Suppressor macrophage (primary cell): ENCODE measurements at regions not wholly inside any gene's neighbourhood (a gene's known extent, or its start where the extent isn't known, plus 50 kb on each side); places are given as distances from the start of the nearest gene placed in this dataset.
A peak's percentile ranks its signal among the peaks of the same experiment; 100 is the strongest.
"Not testable (repeated sequence)": the region's sequence is repeated elsewhere in the genome, so short reads cannot be mapped to it uniquely, and the experiment has no call there.

Experiments used
- DNase-seq, 4 experiments: peaks; one replicate each; pipeline ENCODE4 v3.0.0-alpha.2; 2020 to 2022

- DNase-seq, result not testable (repeated sequence)
Observed at GRCh38 chr1:239106689-239107088, 279.7 kb upstream of the CHRM3 start.

GRCh38 chr1:239098400-239099037 lies 287.8 kb upstream of the CHRM3 start:
- DNase-seq, result peak; percentile 12 to 43 (median 36)

- no peak for DNase-seq
Observed at GRCh38 chr1:239091537-239091936, 294.8 kb upstream of the CHRM3 start.

GRCh38 chr1:239084459-239085080 lies 301.8 kb upstream of the CHRM3 start:
- DNase-seq, result no peak

GRCh38 chr1:239081947-239082346 lies 304.4 kb upstream of the CHRM3 start:
- not testable (repeated sequence) for DNase-seq

- DNase-seq, result no peak
Observed at GRCh38 chr1:239067480-239067879, 318.9 kb upstream of the CHRM3 start.

GRCh38 chr1:239067058-239067457 lies 319.3 kb upstream of the CHRM3 start:
- no peak for DNase-seq

- no peak for DNase-seq
Observed at GRCh38 chr1:239061770-239062169, 324.6 kb upstream of the CHRM3 start.

- DNase-seq, result no peak
Observed at GRCh38 chr1:239058190-239058589, 328.2 kb upstream of the CHRM3 start.

- no peak for DNase-seq
Observed at GRCh38 chr1:239056940-239057339, 329.4 kb upstream of the CHRM3 start.

GRCh38 chr1:239053279-239053678 lies 333.1 kb upstream of the CHRM3 start:
- DNase-seq, result no peak

- DNase-seq, result no peak
Observed at GRCh38 chr1:239049571-239049970, 336.8 kb upstream of the CHRM3 start.

GRCh38 chr1:239044829-239045228 lies 341.5 kb upstream of the CHRM3 start:
- DNase-seq, result no peak

GRCh38 chr1:239040523-239040922 lies 345.8 kb upstream of the CHRM3 start:
- DNase-seq, result no peak

GRCh38 chr1:239031310-239031709 lies 355.1 kb upstream of the CHRM3 start:
- no peak for DNase-seq

- no peak for DNase-seq
Observed at GRCh38 chr1:239025997-239026694, 360.2 kb upstream of the CHRM3 start.

GRCh38 chr1:239025223-239025622 lies 361.1 kb upstream of the CHRM3 start:
- DNase-seq, result peak in 2 of 4 experiments; percentile 6 to 10

- no peak for DNase-seq
Observed at GRCh38 chr1:239023732-239024360, 362.5 kb upstream of the CHRM3 start.

- DNase-seq, result no peak
Observed at GRCh38 chr1:239016337-239016736, 370.0 kb upstream of the CHRM3 start.

GRCh38 chr1:239011382-239011781 lies 375.0 kb upstream of the CHRM3 start:
- no peak for DNase-seq

- DNase-seq, result no peak
Observed at GRCh38 chr1:239008568-239008967, 377.8 kb upstream of the CHRM3 start.

- DNase-seq, result no peak
Observed at GRCh38 chr1:239006276-239006675, 380.1 kb upstream of the CHRM3 start.

- DNase-seq, result no peak
Observed at GRCh38 chr1:238999944-239000343, 386.4 kb upstream of the CHRM3 start.

GRCh38 chr1:238998577-238998976 lies 387.8 kb upstream of the CHRM3 start:
- DNase-seq, result no peak
